Spleen (tissue), 7 donors: ENCODE measurements at regions not wholly inside any gene's neighbourhood (a gene's known extent, or its start where the extent isn't known, plus 50 kb on each side); places are given as distances from the start of the nearest gene placed in this dataset.

ENCODE experiments used
- POLR2A ChIP-seq, 3 donors: fragments of 450-650 bp; IDR thresholded peaks; one replicate each; pipeline ENCODE4 v1.5.1; 2017; ENCODE audit warnings: antibody characterized with exemption in 3 of 3, mild to moderate bottlenecking in 1 of 3
- POLR2AphosphoS5 ChIP-seq, 3 donors: sonication (generic); formaldehyde crosslinking; IDR thresholded peaks; one replicate each; pipeline ENCODE4 v1.5.1; 2017; ENCODE audit warnings: antibody characterized with exemption in 3 of 3
- TF ChIP-seq, protein P1 (sequence below), 11 experiments: fragments of 200-600 bp in 7 of 11; fragments of 450-650 bp in 4 of 11; sonication (generic) in 4 of 11; IDR thresholded peaks in 8 of 11; conservative IDR thresholded peaks in 3 of 11; 1 replicate in 7 of 11; 2 replicates in 4 of 11; pipeline versions ENCODE4 v1.4.0 to v1.8.0; 2016 to 2021; ENCODE audit warnings: antibody characterized with exemption in 11 of 11, inconsistent platforms in 4 of 11, mild to moderate bottlenecking in 1 of 11
- donor health status: DM: no; HTN: no; CAD: no; lungs with moderate emphysema.
- donor health status: DM: no; HTN: no; CAD: no.
- donor health status: DM: no; HTN: no; CAD: no.

DNA sequence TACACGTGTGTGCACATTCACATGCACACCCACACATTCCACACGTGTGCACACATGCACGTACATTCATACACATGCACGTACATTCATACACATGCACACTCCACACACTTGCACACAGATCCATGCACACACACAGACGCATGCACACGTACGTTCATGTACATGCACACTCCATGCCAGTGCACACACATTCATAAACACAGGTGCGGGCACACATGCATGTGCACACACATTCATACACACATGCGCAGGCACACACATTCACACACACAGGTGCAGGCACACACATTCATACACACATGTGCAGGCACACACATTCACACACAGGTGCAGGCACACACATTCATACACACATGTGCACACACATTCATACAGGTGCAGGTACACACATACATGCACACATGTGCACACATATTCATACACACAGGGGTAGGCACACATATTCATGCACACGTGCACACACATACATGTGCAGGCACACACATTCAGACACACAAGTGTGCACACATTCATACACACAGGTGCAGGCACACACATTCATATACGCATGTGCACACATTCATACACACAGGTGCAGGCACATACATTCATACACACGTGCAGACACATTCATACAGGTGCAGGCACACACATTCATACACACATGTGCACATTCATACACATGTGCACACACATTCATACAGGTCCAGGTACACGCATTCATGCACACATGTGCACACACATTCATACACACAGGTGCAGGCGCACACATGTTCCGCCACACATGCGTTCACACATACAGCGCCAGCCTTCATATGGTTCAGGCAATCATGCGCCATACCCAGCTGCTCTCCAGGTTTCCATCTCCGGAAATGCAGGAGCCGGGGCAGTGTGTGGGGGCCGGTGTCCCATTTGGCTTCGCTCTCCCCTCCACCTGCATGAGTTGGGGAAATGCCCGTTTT, 124.8 kb downstream of the HMX1 start:
- TF ChIP-seq POLR2A (IDR thresholded peaks at IDR 0.05), result no peak
- TF ChIP-seq, protein P1, sequence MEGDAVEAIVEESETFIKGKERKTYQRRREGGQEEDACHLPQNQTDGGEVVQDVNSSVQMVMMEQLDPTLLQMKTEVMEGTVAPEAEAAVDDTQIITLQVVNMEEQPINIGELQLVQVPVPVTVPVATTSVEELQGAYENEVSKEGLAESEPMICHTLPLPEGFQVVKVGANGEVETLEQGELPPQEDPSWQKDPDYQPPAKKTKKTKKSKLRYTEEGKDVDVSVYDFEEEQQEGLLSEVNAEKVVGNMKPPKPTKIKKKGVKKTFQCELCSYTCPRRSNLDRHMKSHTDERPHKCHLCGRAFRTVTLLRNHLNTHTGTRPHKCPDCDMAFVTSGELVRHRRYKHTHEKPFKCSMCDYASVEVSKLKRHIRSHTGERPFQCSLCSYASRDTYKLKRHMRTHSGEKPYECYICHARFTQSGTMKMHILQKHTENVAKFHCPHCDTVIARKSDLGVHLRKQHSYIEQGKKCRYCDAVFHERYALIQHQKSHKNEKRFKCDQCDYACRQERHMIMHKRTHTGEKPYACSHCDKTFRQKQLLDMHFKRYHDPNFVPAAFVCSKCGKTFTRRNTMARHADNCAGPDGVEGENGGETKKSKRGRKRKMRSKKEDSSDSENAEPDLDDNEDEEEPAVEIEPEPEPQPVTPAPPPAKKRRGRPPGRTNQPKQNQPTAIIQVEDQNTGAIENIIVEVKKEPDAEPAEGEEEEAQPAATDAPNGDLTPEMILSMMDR (IDR thresholded peaks at IDR 0.05 in 8 of 11, conservative IDR thresholded peaks at IDR 0.05 in 3 of 11), result no peak
- TF ChIP-seq POLR2AphosphoS5 (IDR thresholded peaks at IDR 0.05), result no peak
